Nephron (organoid): ENCODE measurements at regions not wholly inside any gene's neighbourhood (a gene's known extent, or its start where the extent isn't known, plus 50 kb on each side); places are given as distances from the start of the nearest gene placed in this dataset.
"Not testable (repeated sequence)": the region's sequence is repeated elsewhere in the genome, so short reads cannot be mapped to it uniquely, and the experiment has no call there.

Experiments used
- H3K27ac Mint-ChIP-seq, 3 experiments: 2 replicates each; pipeline ENCODE4 v1.8.0; 2020; ENCODE audit warnings: mixed read lengths in 3 of 3, mild to moderate bottlenecking in 2 of 3, moderate library complexity in 1 of 3
- H3K27me3 Mint-ChIP-seq: 2 replicates; pipeline ENCODE4 v1.8.0; 2021; ENCODE audit warnings: low read depth, mild to moderate bottlenecking, moderate library complexity, mixed read lengths
- H3K36me3 Mint-ChIP-seq: 2 replicates; pipeline ENCODE4 v1.8.0; 2020; ENCODE audit warnings: low read depth, mixed read lengths
- H3K4me1 Mint-ChIP-seq: 2 replicates; pipeline ENCODE4 v1.8.0; 2020; ENCODE audit warnings: mixed read lengths
- H3K4me3 Mint-ChIP-seq, 3 experiments: 2 replicates each; pipeline ENCODE4 v1.8.0; 2020; ENCODE audit warnings: mild to moderate bottlenecking in 3 of 3, mixed read lengths in 3 of 3, moderate library complexity in 2 of 3
- H3K9me3 Mint-ChIP-seq: 2 replicates; pipeline ENCODE4 v1.8.0; 2020; ENCODE audit warnings: mixed read lengths
- CTCF ChIP-seq, 3 experiments: fragments of 200-600 bp; sonication (generic); IDR thresholded peaks; one replicate each; pipeline ENCODE4 v1.5.0; 2021; ENCODE audit warnings: antibody characterized with exemption in 3 of 3; ENCODE audit not compliant: unreplicated experiment in 3 of 3

GRCh38 chr18:11487390-11487789 lies 122.0 kb upstream of the SLC35G4 start:
- no peak overlapping the region for H3K4me3 Mint-ChIP-seq
- no peak overlapping the region for H3K27ac Mint-ChIP-seq
- TF ChIP-seq CTCF (IDR thresholded peaks at IDR 0.05; ENCODE audit: unreplicated experiment in 3 of 3) = no peak
- H3K9me3 Mint-ChIP-seq = no peaks in the 10 kb centered on the region
- H3K4me1 Mint-ChIP-seq = peaks cover 9% of the 10 kb centered on the region
- H3K27me3 Mint-ChIP-seq = no peaks in the 10 kb centered on the region
- H3K36me3 Mint-ChIP-seq = no peaks in the 10 kb centered on the region

- Mint-ChIP-seq H3K27me3 (no peaks in the 10 kb centered on the region), H3K4me1 (no peaks in the 10 kb centered on the region), H3K9me3 (peaks cover 11% of the 10 kb centered on the region), H3K4me3 (no peak overlapping the region), H3K36me3 (no peaks in the 10 kb centered on the region), H3K27ac (no peak overlapping the region)
- TF ChIP-seq CTCF (IDR thresholded peaks at IDR 0.05; ENCODE audit: unreplicated experiment in 3 of 3) = no peak
Measured at GRCh38 chr18:11482271-11482670, 127.1 kb upstream of the SLC35G4 start.

- TF ChIP-seq CTCF (IDR thresholded peaks at IDR 0.05; ENCODE audit: unreplicated experiment in 3 of 3) = no peak
- Mint-ChIP-seq H3K4me3 (no peak overlapping the region), H3K36me3 (no peaks in the 10 kb centered on the region), H3K9me3 (peaks cover 19% of the 10 kb centered on the region), H3K27ac (no peak overlapping the region), H3K4me1 (no peaks in the 10 kb centered on the region), H3K27me3 (no peaks in the 10 kb centered on the region)
Measured at GRCh38 chr18:11480692-11481091, 128.7 kb upstream of the SLC35G4 start.

- not testable (repeated sequence) for H3K27me3 Mint-ChIP-seq, H3K4me3 Mint-ChIP-seq, H3K27ac Mint-ChIP-seq, H3K36me3 Mint-ChIP-seq, H3K4me1 Mint-ChIP-seq
- peaks cover 30% of the 10 kb centered on the region for H3K9me3 Mint-ChIP-seq
Measured at GRCh38 chr18:11479031-11479430, 130.4 kb upstream of the SLC35G4 start.

- peaks cover 12% of the 10 kb centered on the region for H3K9me3 Mint-ChIP-seq
- no peaks in the 10 kb centered on the region for H3K36me3 Mint-ChIP-seq
- H3K4me1 Mint-ChIP-seq = no peaks in the 10 kb centered on the region
- peaks cover 4% of the 10 kb centered on the region for H3K27me3 Mint-ChIP-seq
- TF ChIP-seq CTCF (IDR thresholded peaks at IDR 0.05; ENCODE audit: unreplicated experiment in 3 of 3) = no peak
- no peak overlapping the region for H3K27ac Mint-ChIP-seq
- H3K4me3 Mint-ChIP-seq = no peak overlapping the region
Measured at GRCh38 chr18:11470941-11471340, 138.5 kb upstream of the SLC35G4 start.

GRCh38 chr18:11468617-11469016 lies 140.8 kb upstream of the SLC35G4 start:
- no peak overlapping the region for H3K27ac Mint-ChIP-seq
- H3K9me3 Mint-ChIP-seq = no peaks in the 10 kb centered on the region
- peaks cover 4% of the 10 kb centered on the region for H3K27me3 Mint-ChIP-seq
- no peak overlapping the region for H3K4me3 Mint-ChIP-seq
- no peak for TF ChIP-seq CTCF (IDR thresholded peaks at IDR 0.05; ENCODE audit: unreplicated experiment in 3 of 3)
- no peaks in the 10 kb centered on the region for H3K4me1 Mint-ChIP-seq
- H3K36me3 Mint-ChIP-seq = no peaks in the 10 kb centered on the region
